Breast epithelium (tissue), 4 donors: ENCODE measurements at regions not wholly inside any gene's neighbourhood (a gene's known extent, or its start where the extent isn't known, plus 50 kb on each side); places are given as distances from the start of the nearest gene placed in this dataset.

Source experiments
- DNase-seq, 2 donors: peaks; one replicate each; pipeline ENCODE4 v3.0.0-alpha.2; 2019; ENCODE audit warnings: low spot score in 2 of 2
- H3K27ac ChIP-seq, 2 donors: fragments of 200-600 bp; sonication (generic) in 1 of 2; one replicate each; pipeline ENCODE4 v1.5.1; 2016 to 2019; ENCODE audit warnings: mild to moderate bottlenecking in 1 of 2
- H3K27me3 ChIP-seq, 2 donors: fragments of 200-600 bp; sonication (generic) in 1 of 2; one replicate each; pipeline versions ENCODE4 v1.5.1 to v1.6.0; 2017 to 2019; ENCODE audit warnings: control low read depth in 1 of 2, mild to moderate bottlenecking in 1 of 2
- H3K36me3 ChIP-seq: fragments of 200-600 bp; one replicate; pipeline ENCODE4 v1.5.1; 2019
- H3K4me1 ChIP-seq, 2 donors: fragments of 200-600 bp; sonication (generic); one replicate each; pipeline ENCODE4 v1.5.1; 2016 to 2019; ENCODE audit warnings: control low read depth in 1 of 2
- H3K4me3 ChIP-seq, 3 donors: fragments of 200-600 bp; sonication (generic); 1 replicate in 2 of 3; 2 replicates in 1 of 3; pipeline ENCODE4 v1.5.1; 2016 to 2019; ENCODE audit warnings: mild to moderate bottlenecking in 3 of 3, moderate library complexity in 2 of 3
- H3K9me3 ChIP-seq, 2 donors: fragments of 200-600 bp; sonication (generic) in 1 of 2; one replicate each; pipeline ENCODE4 v1.5.1; 2016 to 2019; ENCODE audit warnings: control low read depth in 1 of 2
- POLR2A ChIP-seq: fragments of 450-650 bp; IDR thresholded peaks from one replicate; pipeline ENCODE4 v1.6.1; 2016; ENCODE audit warnings: antibody characterized with exemption, mild to moderate bottlenecking, moderate library complexity
- POLR2AphosphoS5 ChIP-seq, 3 donors: sonication (generic); formaldehyde crosslinking; IDR thresholded peaks; one replicate each; pipeline ENCODE4 v1.6.1; 2017; ENCODE audit warnings: antibody characterized with exemption in 3 of 3
- intact Hi-C: fragments of 100-400 bp; cut with DNase I; formaldehyde crosslinking; loops from one replicate; pipeline ENCODE4 v1.15.1; 2023; ENCODE audit warnings: low total_unique reads
- TF ChIP-seq, protein P1 (sequence below), 3 donors: fragments of 450-650 bp; IDR thresholded peaks; one replicate each; pipeline ENCODE4 v1.5.1; 2016 to 2017; ENCODE audit warnings: antibody characterized with exemption in 3 of 3, mild to moderate bottlenecking in 3 of 3, moderate library complexity in 3 of 3

- intact Hi-C loops: no loop called here
- no peak overlapping the region for H3K4me3 ChIP-seq
- H3K27ac ChIP-seq: peak overlapping the region in 1 of 2 donors; percentile 46
- no peaks in the 10 kb centered on the region for H3K27me3 ChIP-seq
- H3K36me3 ChIP-seq: no peaks in the 10 kb centered on the region
- TF ChIP-seq, protein P1, sequence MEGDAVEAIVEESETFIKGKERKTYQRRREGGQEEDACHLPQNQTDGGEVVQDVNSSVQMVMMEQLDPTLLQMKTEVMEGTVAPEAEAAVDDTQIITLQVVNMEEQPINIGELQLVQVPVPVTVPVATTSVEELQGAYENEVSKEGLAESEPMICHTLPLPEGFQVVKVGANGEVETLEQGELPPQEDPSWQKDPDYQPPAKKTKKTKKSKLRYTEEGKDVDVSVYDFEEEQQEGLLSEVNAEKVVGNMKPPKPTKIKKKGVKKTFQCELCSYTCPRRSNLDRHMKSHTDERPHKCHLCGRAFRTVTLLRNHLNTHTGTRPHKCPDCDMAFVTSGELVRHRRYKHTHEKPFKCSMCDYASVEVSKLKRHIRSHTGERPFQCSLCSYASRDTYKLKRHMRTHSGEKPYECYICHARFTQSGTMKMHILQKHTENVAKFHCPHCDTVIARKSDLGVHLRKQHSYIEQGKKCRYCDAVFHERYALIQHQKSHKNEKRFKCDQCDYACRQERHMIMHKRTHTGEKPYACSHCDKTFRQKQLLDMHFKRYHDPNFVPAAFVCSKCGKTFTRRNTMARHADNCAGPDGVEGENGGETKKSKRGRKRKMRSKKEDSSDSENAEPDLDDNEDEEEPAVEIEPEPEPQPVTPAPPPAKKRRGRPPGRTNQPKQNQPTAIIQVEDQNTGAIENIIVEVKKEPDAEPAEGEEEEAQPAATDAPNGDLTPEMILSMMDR (IDR thresholded peaks at IDR 0.05): no peak
- no peak for TF ChIP-seq POLR2A
- no peak for TF ChIP-seq POLR2AphosphoS5 (IDR thresholded peaks at IDR 0.05)
- H3K9me3 ChIP-seq: no peaks in the 10 kb centered on the region
- no peak for DNase-seq
- no peaks in the 10 kb centered on the region for H3K4me1 ChIP-seq
Measured at GRCh38 chr21:28833182-28833581, 159.5 kb downstream of the LTN1 start.

DNA sequence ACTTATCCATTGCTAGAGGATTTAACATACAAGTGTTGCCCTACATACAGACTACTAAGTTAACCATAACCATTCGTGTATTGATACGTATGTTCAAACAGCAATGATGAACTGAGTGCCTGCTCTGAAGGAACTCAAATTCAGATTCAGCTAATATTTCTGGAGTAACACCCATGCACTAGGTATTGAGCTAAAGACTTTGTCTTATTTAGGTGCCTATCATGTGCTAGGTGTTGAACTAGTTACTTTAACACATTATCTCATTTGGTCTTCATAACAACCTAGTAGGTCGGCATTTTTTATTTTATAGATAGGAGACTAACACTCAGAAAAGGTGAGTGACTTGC is 160.0 kb downstream of the LTN1 start:
- no peak overlapping the region for H3K4me3 ChIP-seq
- TF ChIP-seq POLR2A (no peak), POLR2AphosphoS5 (IDR thresholded peaks at IDR 0.05) (no peak)
- TF ChIP-seq, protein P1 (IDR thresholded peaks at IDR 0.05): no peak
- no peaks in the 10 kb centered on the region for H3K9me3 ChIP-seq
- H3K4me1 ChIP-seq: no peaks in the 10 kb centered on the region
- peak overlapping the region in 1 of 2 donors; percentile 46 for H3K27ac ChIP-seq
- no peaks in the 10 kb centered on the region for H3K27me3 ChIP-seq
- DNase-seq: no peak
- intact Hi-C loops: no loop called here
- H3K36me3 ChIP-seq: no peaks in the 10 kb centered on the region

GRCh38 chr21:28832013-28832714 is 160.5 kb downstream of the LTN1 start:
- TF ChIP-seq, protein P1 (IDR thresholded peaks at IDR 0.05): no peak
- TF ChIP-seq POLR2AphosphoS5 (IDR thresholded peaks at IDR 0.05): no peak
- TF ChIP-seq POLR2A: no peak
- no peaks in the 10 kb centered on the region for H3K36me3 ChIP-seq
- no peak overlapping the region for H3K4me3 ChIP-seq
- intact Hi-C loops: no loop called here
- no peak for DNase-seq
- H3K27me3 ChIP-seq: no peaks in the 10 kb centered on the region
- H3K4me1 ChIP-seq: no peaks in the 10 kb centered on the region
- H3K9me3 ChIP-seq: no peaks in the 10 kb centered on the region
- H3K27ac ChIP-seq: peak overlapping the region in 1 of 2 donors; percentile 46

- no peaks in the 10 kb centered on the region for H3K27me3 ChIP-seq
- H3K27ac ChIP-seq: no peak overlapping the region
- intact Hi-C loops: no loop called here
- H3K9me3 ChIP-seq: no peaks in the 10 kb centered on the region
- H3K4me1 ChIP-seq: no peaks in the 10 kb centered on the region
- DNase-seq: no peak
- TF ChIP-seq, protein P1 (IDR thresholded peaks at IDR 0.05): no peak
- no peak for TF ChIP-seq POLR2AphosphoS5 (IDR thresholded peaks at IDR 0.05)
- no peak for TF ChIP-seq POLR2A
- no peak overlapping the region for H3K4me3 ChIP-seq
- no peaks in the 10 kb centered on the region for H3K36me3 ChIP-seq
Measured at GRCh38 chr21:28828981-28829380, 163.7 kb downstream of the LTN1 start.

DNA sequence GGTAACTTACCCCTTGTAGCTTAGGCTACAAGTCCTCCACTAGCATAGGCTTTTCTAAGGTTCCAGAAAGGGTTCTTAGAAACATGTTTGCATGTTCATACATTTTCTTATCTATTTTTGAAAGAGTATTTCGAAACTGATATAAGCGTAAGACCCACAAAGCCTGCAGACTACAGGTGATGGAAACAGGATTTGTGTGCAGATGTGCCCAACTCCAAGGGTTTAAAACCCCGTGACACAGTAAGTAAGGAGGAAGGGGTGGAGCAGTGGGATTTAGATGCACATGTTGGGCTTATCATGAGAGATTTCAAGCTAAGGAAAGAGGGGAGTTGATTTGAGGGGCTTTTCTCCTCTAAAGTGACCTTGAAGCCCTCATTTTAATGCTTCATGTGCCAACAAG is 164.7 kb downstream of the LTN1 start:
- Histone ChIP-seq H3K36me3 (no peaks in the 10 kb centered on the region), H3K27me3 (no peaks in the 10 kb centered on the region), H3K4me1 (no peaks in the 10 kb centered on the region), H3K27ac (no peak overlapping the region), H3K9me3 (no peaks in the 10 kb centered on the region), H3K4me3 (no peak overlapping the region)
- intact Hi-C loops: no loop called here
- DNase-seq: no peak
- TF ChIP-seq POLR2AphosphoS5 (IDR thresholded peaks at IDR 0.05) (no peak), POLR2A (no peak)
- TF ChIP-seq, protein P1 (IDR thresholded peaks at IDR 0.05): no peak
